ENCODE measurements at regions not wholly inside any gene's neighbourhood (a gene's known extent, or its start where the extent isn't known, plus 50 kb on each side); places are given as distances from the start of the nearest gene placed in this dataset.

GRCh38 chrX:80223982-80224579, 196.2 kb upstream of the TENT5D start:
- H3K79me2 ChIP-seq (ENCODE audit: low read depth), result no peaks in the 10 kb centered on the region
- no peak overlapping the region for H3K27ac ChIP-seq
- TF ChIP-seq EZH2 (IDR thresholded peaks at IDR 0.05; ENCODE audit: low read depth), result no peak
- TF ChIP-seq, protein P1, sequence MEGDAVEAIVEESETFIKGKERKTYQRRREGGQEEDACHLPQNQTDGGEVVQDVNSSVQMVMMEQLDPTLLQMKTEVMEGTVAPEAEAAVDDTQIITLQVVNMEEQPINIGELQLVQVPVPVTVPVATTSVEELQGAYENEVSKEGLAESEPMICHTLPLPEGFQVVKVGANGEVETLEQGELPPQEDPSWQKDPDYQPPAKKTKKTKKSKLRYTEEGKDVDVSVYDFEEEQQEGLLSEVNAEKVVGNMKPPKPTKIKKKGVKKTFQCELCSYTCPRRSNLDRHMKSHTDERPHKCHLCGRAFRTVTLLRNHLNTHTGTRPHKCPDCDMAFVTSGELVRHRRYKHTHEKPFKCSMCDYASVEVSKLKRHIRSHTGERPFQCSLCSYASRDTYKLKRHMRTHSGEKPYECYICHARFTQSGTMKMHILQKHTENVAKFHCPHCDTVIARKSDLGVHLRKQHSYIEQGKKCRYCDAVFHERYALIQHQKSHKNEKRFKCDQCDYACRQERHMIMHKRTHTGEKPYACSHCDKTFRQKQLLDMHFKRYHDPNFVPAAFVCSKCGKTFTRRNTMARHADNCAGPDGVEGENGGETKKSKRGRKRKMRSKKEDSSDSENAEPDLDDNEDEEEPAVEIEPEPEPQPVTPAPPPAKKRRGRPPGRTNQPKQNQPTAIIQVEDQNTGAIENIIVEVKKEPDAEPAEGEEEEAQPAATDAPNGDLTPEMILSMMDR (conservative IDR thresholded peaks at IDR 0.05), result no peak
- H3K36me3 ChIP-seq (ENCODE audit: low read depth), result no peaks in the 10 kb centered on the region
- POLR2A ChIA-PET (ENCODE audit: unreplicated experiment), result no interaction called here
- no peaks in the 10 kb centered on the region for H3K9me3 ChIP-seq (ENCODE audit: insufficient read depth, low read depth)
- H3F3A ChIP-seq (ENCODE audit: insufficient read depth, low read depth), result no peaks in the 10 kb centered on the region
- intact Hi-C loops (cut with micrococcal nuclease; ENCODE audit: unreplicated experiment), result no loop called here
- H3K4me2 ChIP-seq, result no peak overlapping the region
- H3K4me3 ChIP-seq, result no peak overlapping the region
- no peaks in the 10 kb centered on the region for H3K27me3 ChIP-seq (ENCODE audit: insufficient read depth, low read depth)
- H3K9me2 ChIP-seq (ENCODE audit: insufficient read depth), result no peaks in the 10 kb centered on the region
- no peaks in the 10 kb centered on the region for H4K20me1 ChIP-seq (ENCODE audit: insufficient read depth)
- CTCF ChIA-PET, result no interaction called here
- no peaks in the 10 kb centered on the region for H3K4me1 ChIP-seq (replicated peaks; ENCODE audit: insufficient read depth)
- DNase-seq, result no peak
- BruUV-seq (replicated peaks), result no TSS peak
- no peak overlapping the region for H2AFZ ChIP-seq

DNA sequence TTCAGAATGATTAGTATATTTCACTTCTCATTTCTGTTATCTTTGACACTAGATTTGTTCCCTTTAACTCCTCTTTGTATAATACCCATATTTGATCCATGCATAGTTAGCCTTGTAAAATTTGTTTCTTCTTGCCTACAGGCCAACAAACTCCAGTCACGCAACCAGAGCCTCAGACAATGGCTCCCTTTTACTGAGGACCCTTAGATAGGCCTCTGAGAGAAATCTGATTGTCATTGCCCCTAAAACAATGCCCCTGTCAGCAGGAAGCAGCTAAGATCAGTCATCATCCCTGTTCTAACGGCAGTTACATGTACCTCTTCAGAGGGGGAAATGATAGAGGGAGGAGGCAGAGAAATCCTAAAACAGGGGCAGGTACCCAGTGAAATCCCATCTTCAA, 190.6 kb upstream of the TENT5D start:
- H3K27ac ChIP-seq, result no peak overlapping the region
- H4K20me1 ChIP-seq (ENCODE audit: insufficient read depth), result no peaks in the 10 kb centered on the region
- no TSS peak for BruUV-seq (replicated peaks)
- no peaks in the 10 kb centered on the region for H3K36me3 ChIP-seq (ENCODE audit: low read depth)
- no peak overlapping the region for H3K4me2 ChIP-seq
- H3K9me2 ChIP-seq (ENCODE audit: insufficient read depth), result no peaks in the 10 kb centered on the region
- ChIA-PET POLR2A (ENCODE audit: unreplicated experiment) (no interaction called here), CTCF (no interaction called here)
- no peaks in the 10 kb centered on the region for H3K27me3 ChIP-seq (ENCODE audit: insufficient read depth, low read depth)
- no peak for DNase-seq
- H3K4me3 ChIP-seq, result no peak overlapping the region
- no peaks in the 10 kb centered on the region for H3K9me3 ChIP-seq (ENCODE audit: insufficient read depth, low read depth)
- intact Hi-C loops (cut with micrococcal nuclease; ENCODE audit: unreplicated experiment), result no loop called here
- TF ChIP-seq, protein P1 (conservative IDR thresholded peaks at IDR 0.05), result no peak
- TF ChIP-seq EZH2 (IDR thresholded peaks at IDR 0.05; ENCODE audit: low read depth), result no peak
- H3K79me2 ChIP-seq (ENCODE audit: low read depth), result no peaks in the 10 kb centered on the region
- H3K4me1 ChIP-seq (replicated peaks; ENCODE audit: insufficient read depth), result no peaks in the 10 kb centered on the region
- no peaks in the 10 kb centered on the region for H3F3A ChIP-seq (ENCODE audit: insufficient read depth, low read depth)
- H2AFZ ChIP-seq, result no peak overlapping the region

GRCh38 chrX:80237072-80237471, 183.2 kb upstream of the TENT5D start:
- no peak overlapping the region for H2AFZ ChIP-seq
- TF ChIP-seq EZH2 (IDR thresholded peaks at IDR 0.05; ENCODE audit: low read depth), result no peak
- TF ChIP-seq, protein P1 (conservative IDR thresholded peaks at IDR 0.05), result no peak
- no peaks in the 10 kb centered on the region for H3K4me1 ChIP-seq (replicated peaks; ENCODE audit: insufficient read depth)
- DNase-seq, result no peak
- no TSS peak for BruUV-seq (replicated peaks)
- H3K4me2 ChIP-seq, result no peak overlapping the region
- H3F3A ChIP-seq (ENCODE audit: insufficient read depth, low read depth), result no peaks in the 10 kb centered on the region
- ChIA-PET CTCF (no interaction called here), POLR2A (ENCODE audit: unreplicated experiment) (no interaction called here)
- no peaks in the 10 kb centered on the region for H4K20me1 ChIP-seq (ENCODE audit: insufficient read depth)
- no peaks in the 10 kb centered on the region for H3K79me2 ChIP-seq (ENCODE audit: low read depth)
- intact Hi-C loops (cut with micrococcal nuclease; ENCODE audit: unreplicated experiment), result no loop called here
- no peaks in the 10 kb centered on the region for H3K36me3 ChIP-seq (ENCODE audit: low read depth)
- H3K27ac ChIP-seq, result no peak overlapping the region
- H3K27me3 ChIP-seq (ENCODE audit: insufficient read depth, low read depth), result no peaks in the 10 kb centered on the region
- H3K9me2 ChIP-seq (ENCODE audit: insufficient read depth), result no peaks in the 10 kb centered on the region
- no peaks in the 10 kb centered on the region for H3K9me3 ChIP-seq (ENCODE audit: insufficient read depth, low read depth)
- no peak overlapping the region for H3K4me3 ChIP-seq
